GM12873 (cell line): ENCODE measurements at regions not wholly inside any gene's neighbourhood (a gene's known extent, or its start where the extent isn't known, plus 50 kb on each side); places are given as distances from the start of the nearest gene placed in this dataset.

Experiments
- TF ChIP-seq, protein P1 (sequence below): IDR thresholded peaks from 2 replicates; pipeline ENCODE4 v1.5.1; 2012; ENCODE audit warnings: low read depth, mild to moderate bottlenecking, moderate library complexity, low read length, control low read depth; ENCODE audit not compliant: insufficient read depth; ENCODE audit errors: missing control alignments

DNA sequence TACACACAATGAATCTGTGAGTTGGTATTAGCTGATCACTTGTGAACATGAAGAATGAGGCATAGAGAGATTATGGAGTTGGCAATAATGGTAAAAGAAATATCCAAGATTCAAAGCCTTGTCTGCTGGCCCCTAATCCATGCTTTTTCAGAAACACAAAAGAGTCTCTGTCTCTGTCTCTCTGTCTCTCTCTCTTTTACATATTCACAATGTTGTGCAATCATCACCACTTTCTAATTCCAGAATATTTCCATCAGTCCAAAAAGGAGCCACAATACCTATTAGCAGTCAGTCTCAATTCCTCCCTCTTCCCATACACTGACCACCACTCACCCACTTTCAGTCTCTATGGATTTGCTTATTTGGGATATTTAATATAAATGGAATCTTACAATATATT lies 370.1 kb upstream of the CDH8 start:
- TF ChIP-seq, protein P1, sequence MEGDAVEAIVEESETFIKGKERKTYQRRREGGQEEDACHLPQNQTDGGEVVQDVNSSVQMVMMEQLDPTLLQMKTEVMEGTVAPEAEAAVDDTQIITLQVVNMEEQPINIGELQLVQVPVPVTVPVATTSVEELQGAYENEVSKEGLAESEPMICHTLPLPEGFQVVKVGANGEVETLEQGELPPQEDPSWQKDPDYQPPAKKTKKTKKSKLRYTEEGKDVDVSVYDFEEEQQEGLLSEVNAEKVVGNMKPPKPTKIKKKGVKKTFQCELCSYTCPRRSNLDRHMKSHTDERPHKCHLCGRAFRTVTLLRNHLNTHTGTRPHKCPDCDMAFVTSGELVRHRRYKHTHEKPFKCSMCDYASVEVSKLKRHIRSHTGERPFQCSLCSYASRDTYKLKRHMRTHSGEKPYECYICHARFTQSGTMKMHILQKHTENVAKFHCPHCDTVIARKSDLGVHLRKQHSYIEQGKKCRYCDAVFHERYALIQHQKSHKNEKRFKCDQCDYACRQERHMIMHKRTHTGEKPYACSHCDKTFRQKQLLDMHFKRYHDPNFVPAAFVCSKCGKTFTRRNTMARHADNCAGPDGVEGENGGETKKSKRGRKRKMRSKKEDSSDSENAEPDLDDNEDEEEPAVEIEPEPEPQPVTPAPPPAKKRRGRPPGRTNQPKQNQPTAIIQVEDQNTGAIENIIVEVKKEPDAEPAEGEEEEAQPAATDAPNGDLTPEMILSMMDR, result no peak

- TF ChIP-seq, protein P1, result no peak
These were observed 368.8 kb upstream of the CDH8 start for GRCh38 chr16:62404842-62405611.

DNA sequence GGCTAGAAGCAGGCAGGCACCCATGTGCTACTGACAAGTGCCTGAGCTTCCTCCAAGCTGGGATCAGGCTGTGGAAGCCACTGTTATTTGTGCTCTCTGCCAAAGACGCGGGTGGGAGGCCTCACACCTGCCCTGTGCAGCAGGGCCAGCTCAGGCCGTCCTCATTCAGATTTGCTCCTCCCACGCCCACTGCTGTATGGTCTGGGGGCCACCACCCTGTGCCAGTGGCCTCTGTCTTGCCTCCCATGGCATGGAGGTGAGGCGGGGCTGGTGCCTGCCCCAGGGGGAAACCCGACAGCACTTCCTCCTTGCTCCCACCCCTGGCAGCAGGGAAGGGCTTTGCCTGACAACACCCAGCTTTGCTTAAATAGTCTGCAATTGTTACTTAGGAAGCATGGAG lies 356.5 kb upstream of the CDH8 start:
- TF ChIP-seq, protein P1, result no peak

- TF ChIP-seq, protein P1, result no peak
These were observed 355.7 kb upstream of the CDH8 start for GRCh38 chr16:62391940-62392339.

DNA sequence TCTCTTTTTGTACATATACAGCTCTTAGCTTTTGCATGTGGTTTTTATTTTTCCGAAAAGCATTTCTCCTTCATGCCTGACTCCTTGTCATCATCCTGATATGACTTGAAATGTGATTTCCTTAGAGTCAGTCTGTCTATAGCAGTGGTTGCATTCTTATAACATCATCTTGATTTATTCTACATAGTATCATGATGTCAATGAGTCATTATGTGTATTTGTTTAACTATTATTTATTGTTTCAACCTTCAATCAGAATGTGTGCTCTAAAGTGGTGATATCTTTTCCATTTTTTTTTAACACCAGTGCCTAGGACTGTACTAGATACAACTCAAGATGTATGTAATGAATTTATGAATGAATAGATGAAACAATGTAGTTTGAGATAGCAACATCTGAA lies 354.9 kb upstream of the CDH8 start:
- TF ChIP-seq, protein P1, result no peak

DNA sequence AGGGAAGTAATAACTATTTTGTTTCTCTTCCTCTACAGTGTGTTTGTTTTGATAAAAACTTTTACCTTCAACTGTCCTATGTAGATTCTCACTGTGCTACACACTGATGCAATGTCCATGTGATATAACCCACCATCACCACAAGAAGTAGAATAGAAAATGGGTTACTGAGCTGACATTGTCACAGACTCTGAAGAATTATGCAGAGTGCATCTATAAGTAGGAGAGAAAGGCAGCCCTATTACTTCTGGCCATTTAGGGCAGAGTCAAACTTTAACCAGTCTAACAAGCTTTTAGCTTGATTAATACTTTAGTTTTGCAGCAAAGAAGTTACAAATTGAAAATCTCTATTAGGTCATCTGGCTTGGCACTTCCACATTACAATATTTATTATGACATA lies 354.0 kb upstream of the CDH8 start:
- TF ChIP-seq, protein P1, result no peak

DNA sequence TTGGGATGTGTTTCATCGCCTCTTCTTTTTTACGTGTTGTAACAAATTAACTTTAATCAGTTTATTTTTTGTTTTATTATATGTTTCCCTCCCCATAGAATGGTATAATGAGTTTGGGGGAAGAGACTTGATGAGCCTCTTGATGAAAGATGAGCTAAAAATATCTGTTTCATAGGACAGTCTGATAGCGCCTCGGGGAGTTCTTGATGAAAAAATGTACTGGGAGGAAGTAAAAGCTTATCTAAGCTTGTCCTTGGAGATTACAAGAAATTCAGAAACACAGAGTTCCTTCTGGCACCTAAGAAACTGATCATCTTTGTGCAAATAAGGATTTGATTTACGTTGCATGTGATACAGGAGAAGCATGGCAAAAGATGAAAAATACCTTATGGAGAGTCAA lies 350.2 kb upstream of the CDH8 start:
- TF ChIP-seq, protein P1, result no peak
